Esophagus (tissue), 2 donors: ENCODE measurements at regions not wholly inside any gene's neighbourhood (a gene's known extent, or its start where the extent isn't known, plus 50 kb on each side); places are given as distances from the start of the nearest gene placed in this dataset.
"Not testable (repeated sequence)": the region's sequence is repeated elsewhere in the genome, so short reads cannot be mapped to it uniquely, and the experiment has no call there.

ENCODE experiments used
- H3K27ac ChIP-seq, 2 donors: one replicate each; pipeline ENCODE4 v1.5.1; 2013; ENCODE audit warnings: low read depth in 2 of 2, mild to moderate bottlenecking in 2 of 2, inconsistent platforms in 1 of 2, low read length in 1 of 2, moderate library complexity in 1 of 2
- H3K27me3 ChIP-seq, 2 donors: one replicate each; pipeline ENCODE4 v1.6.1; 2013; ENCODE audit warnings: low read length in 2 of 2, control low read depth in 1 of 2, mild to moderate bottlenecking in 1 of 2; ENCODE audit not compliant: insufficient read depth in 2 of 2, control insufficient read depth in 1 of 2
- H3K36me3 ChIP-seq, 2 donors: one replicate each; pipeline ENCODE4 v1.6.1; 2013; ENCODE audit warnings: low read length in 1 of 2; ENCODE audit not compliant: control insufficient read depth in 2 of 2, insufficient read depth in 2 of 2
- H3K4me1 ChIP-seq, 2 donors: one replicate each; pipeline ENCODE4 v1.6.1; 2013; ENCODE audit warnings: low read length in 1 of 2; ENCODE audit not compliant: control insufficient read depth in 2 of 2, insufficient read depth in 2 of 2
- H3K4me3 ChIP-seq, 2 donors: one replicate each; pipeline ENCODE4 v1.5.1; 2013; ENCODE audit warnings: low read length in 2 of 2, mild to moderate bottlenecking in 2 of 2, low read depth in 1 of 2, moderate library complexity in 1 of 2
- H3K9me3 ChIP-seq, 2 donors: one replicate each; pipeline ENCODE4 v1.6.1; 2013; ENCODE audit warnings: mild to moderate bottlenecking in 2 of 2, low read depth in 1 of 2, low read length in 1 of 2, moderate library complexity in 1 of 2; ENCODE audit not compliant: control insufficient read depth in 2 of 2, insufficient read depth in 1 of 2
- WGBS, 2 donors: extraction: QIAGEN DNeasy Blood & Tissue Kit; methylation state at CpG; one replicate each; pipeline ENCODE4 v1.1.7; 2013; 5-methylcytosine and 5-hydroxymethylcytosine counted together
- donor health status: healthy with polysubstance abuse.
- donor health status: Bipolar disorder and iron deficiency.

GRCh38 chr10:101280511-101280910 is 51.2 kb upstream of the LBX1 start:
- peaks cover 0 to 4% of the 10 kb centered on the region in 2 donors for H3K27me3 ChIP-seq
- no peak overlapping the region for H3K27ac ChIP-seq
- WGBS, 2 donors: 84 to 93% methylated on average over 2 of the region's 2 CpGs
- H3K36me3 ChIP-seq: no peaks in the 10 kb centered on the region
- no peak overlapping the region for H3K4me3 ChIP-seq
- peaks cover 0 to 4% of the 10 kb centered on the region in 2 donors for H3K4me1 ChIP-seq
- H3K9me3 ChIP-seq: no peaks in the 10 kb centered on the region

GRCh38 chr10:101280921-101281320 is 51.7 kb upstream of the LBX1 start:
- H3K9me3 ChIP-seq: not testable (repeated sequence)
- WGBS, 2 donors: 90 to 91% methylated on average over 3 of the region's 3 CpGs

GRCh38 chr10:101282947-101283346 is 53.7 kb upstream of the LBX1 start:
- Histone ChIP-seq H3K4me3 (no peak overlapping the region), H3K9me3 (no peaks in the 10 kb centered on the region), H3K27ac (no peak overlapping the region), H3K4me1 (peaks cover 0 to 4% of the 10 kb centered on the region in 2 donors), H3K36me3 (no peaks in the 10 kb centered on the region), H3K27me3 (peaks cover 0 to 4% of the 10 kb centered on the region in 2 donors)
- 76 to 77% methylated on average over 2 of the region's 2 CpGs for WGBS, 2 donors

More at GRCh38 chr10:101280921-101281320, 51.7 kb upstream of the LBX1 start:
- not testable (repeated sequence) for H3K36me3 ChIP-seq, H3K4me1 ChIP-seq, H3K27ac ChIP-seq, H3K27me3 ChIP-seq, H3K4me3 ChIP-seq

DNA sequence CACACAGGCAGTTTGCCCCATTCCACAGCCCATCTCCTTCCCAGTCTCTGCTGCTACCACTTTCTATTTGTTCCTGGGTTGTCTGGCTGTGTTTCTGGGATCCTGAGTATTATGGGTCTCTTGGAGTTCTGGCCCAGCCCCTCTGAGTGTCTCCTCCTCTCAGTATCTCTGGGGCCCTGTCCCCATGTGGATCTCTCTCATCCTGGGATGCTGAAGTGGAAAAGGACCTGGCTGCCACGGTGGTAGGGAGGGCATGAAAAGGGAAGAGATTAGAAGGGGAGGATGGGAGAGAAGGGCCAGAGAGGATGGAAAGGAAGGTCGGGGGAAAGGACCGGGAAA is 54.5 kb upstream of the LBX1 start:
- peaks cover 0 to 4% of the 10 kb centered on the region in 2 donors for H3K27me3 ChIP-seq
- WGBS, 2 donors: 3 to 6% methylated on average over 3 of the region's 3 CpGs
- no peak overlapping the region for H3K27ac ChIP-seq
- no peak overlapping the region for H3K4me3 ChIP-seq
- no peaks in the 10 kb centered on the region for H3K9me3 ChIP-seq
- no peaks in the 10 kb centered on the region for H3K36me3 ChIP-seq
- H3K4me1 ChIP-seq: peaks cover 0 to 4% of the 10 kb centered on the region in 2 donors

DNA sequence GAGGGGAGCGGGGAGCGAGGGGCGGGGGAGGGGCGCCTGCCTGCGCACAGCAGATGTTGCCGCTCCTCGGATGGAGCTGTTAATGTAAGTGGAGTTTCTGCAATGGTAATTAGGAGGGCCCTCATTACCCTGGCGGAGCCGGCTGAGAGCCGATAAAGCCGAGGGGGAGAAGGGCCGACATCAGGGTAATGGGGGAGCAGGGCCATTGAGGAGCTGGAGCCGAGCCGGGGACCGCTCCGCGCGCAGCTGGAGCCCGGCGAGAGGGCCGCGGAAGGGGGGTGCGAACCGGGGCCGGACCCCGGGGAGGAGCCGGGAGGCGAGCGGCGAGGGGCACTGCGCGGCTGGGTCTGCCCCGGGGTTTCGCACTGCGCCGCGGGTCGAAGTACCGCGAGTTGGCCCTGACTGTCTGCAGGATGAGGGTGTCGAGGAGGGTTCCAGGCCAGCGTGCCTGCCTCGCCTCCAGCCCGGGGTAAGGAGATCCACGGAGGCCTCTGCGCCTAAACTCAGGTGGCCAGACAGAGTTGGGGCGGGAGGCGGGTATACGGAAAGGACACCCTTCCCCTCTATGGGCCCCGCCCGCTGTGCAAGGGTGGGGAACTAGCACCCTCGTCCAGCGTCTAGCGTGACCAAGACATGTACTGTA is 55.0 kb upstream of the LBX1 start:
- H3K27me3 ChIP-seq: peaks cover 0 to 4% of the 10 kb centered on the region in 2 donors
- no peak overlapping the region for H3K4me3 ChIP-seq
- no peaks in the 10 kb centered on the region for H3K36me3 ChIP-seq
- H3K4me1 ChIP-seq: peaks cover 0 to 4% of the 10 kb centered on the region in 2 donors
- H3K27ac ChIP-seq: no peak overlapping the region
- 9 to 12% methylated on average over 47 to 54 of the region's 54 CpGs for WGBS, 2 donors
- no peaks in the 10 kb centered on the region for H3K9me3 ChIP-seq

- WGBS, 2 donors: 52 to 55% methylated on average over 7 of the region's 7 CpGs
- H3K27me3 ChIP-seq: peaks cover 0 to 4% of the 10 kb centered on the region in 2 donors
- no peaks in the 10 kb centered on the region for H3K36me3 ChIP-seq
Observed at GRCh38 chr10:101284744-101285463, 55.6 kb upstream of the LBX1 start.

DNA sequence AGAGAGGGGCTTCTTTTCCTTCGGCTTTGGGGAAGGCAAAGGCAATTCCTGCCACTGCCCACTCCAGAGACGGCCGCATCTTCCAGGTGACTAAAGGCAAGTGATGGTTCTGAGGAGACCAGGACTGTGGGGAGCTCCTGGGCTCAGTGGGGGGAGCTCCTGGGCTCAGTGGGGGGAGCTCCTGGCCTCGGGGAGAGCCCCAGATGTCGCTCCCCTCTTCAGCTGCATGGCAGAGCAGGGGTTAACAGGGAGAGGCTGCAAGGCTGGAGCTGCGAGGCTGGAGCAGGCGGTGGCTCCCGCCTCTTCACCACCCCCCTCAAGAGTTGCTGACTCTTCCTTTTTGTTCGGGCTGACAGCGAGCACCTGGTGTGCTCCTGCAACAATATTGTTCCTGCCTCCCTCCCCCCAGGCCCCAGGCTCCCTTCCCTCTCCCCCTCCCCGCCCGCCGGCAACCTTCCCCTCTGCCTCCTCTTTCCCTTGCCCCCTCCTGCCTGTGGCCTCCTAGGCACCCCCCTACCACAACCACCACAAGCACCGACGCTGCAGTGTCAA is 56.3 kb upstream of the LBX1 start:
- Histone ChIP-seq H3K4me1 (peaks cover 0 to 4% of the 10 kb centered on the region in 2 donors), H3K9me3 (no peaks in the 10 kb centered on the region), H3K36me3 (no peaks in the 10 kb centered on the region), H3K4me3 (no peak overlapping the region), H3K27ac (no peak overlapping the region), H3K27me3 (peaks cover 3 to 8% of the 10 kb centered on the region in 2 donors)
- 12 to 24% methylated on average over 14 to 15 of the region's 15 CpGs for WGBS, 2 donors

More at GRCh38 chr10:101284744-101285463, 55.6 kb upstream of the LBX1 start:
- H3K4me3 ChIP-seq: no peak overlapping the region
- peaks cover 0 to 4% of the 10 kb centered on the region in 2 donors for H3K4me1 ChIP-seq
- no peak overlapping the region for H3K27ac ChIP-seq
- H3K9me3 ChIP-seq: no peaks in the 10 kb centered on the region

DNA sequence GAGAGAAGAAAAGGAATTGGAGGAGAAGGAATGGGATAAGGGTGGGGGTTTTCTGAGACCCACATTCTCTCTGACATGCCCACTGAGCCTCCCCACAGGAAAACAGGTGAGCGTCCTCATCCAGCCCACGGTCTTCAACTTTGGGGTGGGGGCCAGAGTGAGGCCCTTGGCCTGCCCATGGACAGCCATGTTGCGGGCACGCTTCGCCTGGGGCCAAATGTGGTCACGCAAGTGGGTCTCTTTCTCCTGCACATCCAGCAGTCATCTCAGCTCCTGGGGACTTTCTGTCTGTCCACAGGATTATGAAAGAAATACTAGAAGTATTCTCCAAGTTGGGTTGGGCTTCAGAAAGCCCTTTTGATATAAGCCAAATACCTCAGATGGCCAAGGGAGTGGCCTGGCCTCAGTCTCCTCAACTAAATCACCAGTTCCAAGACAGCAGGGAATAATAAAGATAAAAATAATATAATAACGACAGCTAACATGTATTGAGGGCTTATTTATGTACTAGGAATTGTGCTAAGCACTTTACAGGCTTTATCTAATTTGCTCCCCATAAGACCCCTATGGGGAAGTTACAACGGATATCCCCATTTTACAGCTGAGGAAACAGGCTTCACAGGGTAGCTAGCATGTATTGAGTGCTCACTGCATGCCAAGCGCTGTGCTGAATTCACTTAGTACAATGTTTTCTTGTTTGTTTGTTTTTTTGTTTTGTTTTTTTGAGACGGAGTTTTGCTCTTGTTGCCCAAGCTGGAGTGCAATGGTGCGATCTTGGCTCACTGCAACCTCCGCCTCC is 57.2 kb upstream of the LBX1 start:
- Histone ChIP-seq H3K4me3 (no peak overlapping the region), H3K27me3 (peaks cover 4 to 8% of the 10 kb centered on the region in 2 donors), H3K4me1 (peaks cover 0 to 6% of the 10 kb centered on the region in 2 donors)

GRCh38 chr10:101287183-101287996 is 58.1 kb upstream of the LBX1 start:
- Histone ChIP-seq H3K9me3 (no peaks in the 10 kb centered on the region), H3K4me1 (peaks cover 0 to 6% of the 10 kb centered on the region in 2 donors), H3K27me3 (peaks cover 4 to 11% of the 10 kb centered on the region in 2 donors), H3K4me3 (no peak overlapping the region), H3K27ac (no peak overlapping the region), H3K36me3 (no peaks in the 10 kb centered on the region)
- 42 to 54% methylated on average over 18 of the region's 18 CpGs for WGBS, 2 donors

More for the DNA sequence above, 57.2 kb upstream of the LBX1 start:
- no peak overlapping the region for H3K27ac ChIP-seq
- H3K36me3 ChIP-seq: no peaks in the 10 kb centered on the region
- 58 to 70% methylated on average over 12 of the region's 12 CpGs for WGBS, 2 donors
- H3K9me3 ChIP-seq: no peaks in the 10 kb centered on the region
